GM18508 (cell line): ENCODE measurements at regions not wholly inside any gene's neighbourhood (a gene's known extent, or its start where the extent isn't known, plus 50 kb on each side); places are given as distances from the start of the nearest gene placed in this dataset.
"Not testable (repeated sequence)": the region's sequence is repeated elsewhere in the genome, so short reads cannot be mapped to it uniquely, and the experiment has no call there.

ENCODE experiments used
- ATAC-seq: cut with Tn5 transposase; IDR thresholded peaks from one replicate; pipeline ENCODE4 v1.9.1; 2021; ENCODE audit warnings: moderate number of reproducible peaks; ENCODE audit not compliant: insufficient read depth, unreplicated experiment

- no peak for ATAC-seq
Measured at GRCh38 chr10:124249812-124250432, 156.5 kb upstream of the CHST15 start.

DNA sequence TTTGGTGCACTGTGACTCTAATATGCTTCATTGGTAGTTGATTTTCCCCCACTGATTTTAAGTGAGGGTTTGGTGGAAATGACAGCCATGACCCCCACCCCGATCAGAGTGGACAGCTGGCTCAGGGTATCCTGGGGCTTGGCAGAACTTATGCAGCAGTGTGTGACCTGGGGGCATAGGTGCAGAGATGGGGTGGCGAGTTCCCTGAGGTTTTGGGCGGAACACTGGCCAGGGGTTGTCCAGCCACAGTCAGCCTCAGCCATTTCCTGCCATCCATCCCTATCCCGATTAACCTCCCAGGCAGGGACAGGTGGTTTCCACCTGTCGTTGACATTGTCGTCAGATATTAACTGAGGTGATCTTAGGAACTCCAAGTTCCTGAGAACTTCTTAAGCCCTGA lies 155.8 kb upstream of the CHST15 start:
- no peak for ATAC-seq

DNA sequence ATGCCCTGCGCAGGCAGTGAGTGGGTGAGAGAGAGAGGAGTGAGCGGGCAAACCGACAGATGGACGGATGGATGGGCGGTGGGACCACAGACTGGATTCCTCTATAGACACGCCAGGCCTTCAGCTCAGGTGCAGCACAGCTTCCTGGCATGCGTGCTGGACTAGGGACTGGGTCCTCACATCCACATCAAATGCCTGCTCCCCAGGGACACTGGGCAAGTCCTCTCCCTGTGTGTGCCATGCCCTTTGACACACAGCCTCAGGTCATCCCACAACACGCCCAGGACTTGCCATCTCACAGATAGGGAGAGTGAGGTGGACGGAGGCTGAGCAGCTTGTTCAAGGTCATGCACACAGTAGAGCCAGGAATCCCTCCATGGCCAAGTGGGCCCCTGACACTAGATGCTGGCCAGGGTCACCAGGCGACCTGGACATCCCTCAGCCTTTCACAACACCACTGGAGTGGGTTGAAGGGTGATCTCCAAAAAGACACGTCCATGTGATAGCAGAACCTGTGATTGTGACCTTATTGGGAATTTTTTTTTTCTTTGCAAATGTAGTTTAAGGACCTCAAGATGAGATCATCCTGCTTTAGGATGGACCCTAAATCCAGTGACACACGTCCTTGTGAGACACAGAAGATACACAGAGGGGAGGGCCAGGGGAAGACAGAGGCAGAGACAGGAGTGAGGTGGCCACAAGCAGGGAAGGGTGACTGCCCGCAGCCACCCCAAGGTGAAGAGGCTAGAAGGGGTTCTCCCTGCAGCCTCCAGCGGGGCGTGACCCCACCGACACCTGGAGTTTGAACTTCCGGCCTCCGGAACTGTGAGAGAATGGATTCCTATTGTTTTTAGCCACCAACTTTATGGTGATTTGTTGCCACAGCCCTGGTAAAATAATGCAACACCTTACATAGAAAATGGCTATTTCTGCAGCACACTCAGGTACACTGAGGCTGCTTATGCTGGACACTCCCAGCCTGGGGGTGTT lies 155.0 kb upstream of the CHST15 start:
- ATAC-seq = no peak

- ATAC-seq = no peak
Measured at GRCh38 chr10:124245806-124246440, 152.5 kb upstream of the CHST15 start.

DNA sequence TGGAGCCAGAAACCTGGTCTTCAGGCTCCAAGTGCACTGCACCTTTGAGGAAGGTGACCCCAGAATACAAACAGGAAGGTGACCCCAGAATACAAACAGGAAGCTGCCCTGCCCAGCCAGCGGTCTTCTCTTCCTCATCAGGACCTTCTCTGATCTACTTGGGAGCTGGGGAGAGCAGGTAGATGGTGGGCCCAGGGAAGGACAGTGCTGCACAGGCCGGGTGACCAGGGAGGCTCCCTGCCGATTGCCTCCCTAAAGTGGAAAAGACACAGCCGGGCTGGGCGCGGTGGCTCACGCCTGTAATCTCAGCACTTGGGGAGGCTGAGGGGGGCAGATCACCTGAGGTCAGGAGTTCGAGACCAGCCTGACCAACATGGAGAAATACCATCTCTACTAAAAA lies 151.8 kb upstream of the CHST15 start:
- ATAC-seq = no peak

DNA sequence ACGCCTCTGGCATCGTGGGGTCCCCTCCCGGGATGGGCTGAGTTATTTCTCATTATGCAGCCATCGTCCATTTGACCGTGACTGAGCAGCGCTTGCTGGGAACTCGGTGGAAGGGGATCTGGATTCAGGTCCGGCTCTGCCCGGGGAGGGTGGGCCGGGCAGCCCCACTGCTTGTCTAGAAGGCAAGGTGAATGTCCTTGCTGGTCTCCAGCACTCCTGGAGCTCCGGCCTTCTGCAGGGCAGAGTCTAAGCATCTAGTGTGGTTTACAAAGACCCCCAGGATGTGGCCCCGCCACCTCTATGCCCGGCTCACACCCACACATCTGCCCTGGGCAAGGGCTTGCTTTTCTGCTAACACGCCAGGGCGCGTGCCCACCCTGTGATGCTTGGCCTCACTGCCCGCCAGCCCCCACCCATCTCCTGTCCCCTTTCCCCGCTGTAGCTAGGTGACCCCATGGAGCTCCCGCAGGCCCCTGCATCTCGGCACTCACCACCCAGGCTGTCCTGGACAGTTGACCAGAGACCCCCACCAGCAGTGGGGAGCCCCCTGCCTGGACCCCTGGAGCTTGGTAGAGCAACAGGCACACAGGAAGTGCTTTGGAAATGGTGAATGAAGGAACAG lies 151.0 kb upstream of the CHST15 start:
- ATAC-seq = no peak

DNA sequence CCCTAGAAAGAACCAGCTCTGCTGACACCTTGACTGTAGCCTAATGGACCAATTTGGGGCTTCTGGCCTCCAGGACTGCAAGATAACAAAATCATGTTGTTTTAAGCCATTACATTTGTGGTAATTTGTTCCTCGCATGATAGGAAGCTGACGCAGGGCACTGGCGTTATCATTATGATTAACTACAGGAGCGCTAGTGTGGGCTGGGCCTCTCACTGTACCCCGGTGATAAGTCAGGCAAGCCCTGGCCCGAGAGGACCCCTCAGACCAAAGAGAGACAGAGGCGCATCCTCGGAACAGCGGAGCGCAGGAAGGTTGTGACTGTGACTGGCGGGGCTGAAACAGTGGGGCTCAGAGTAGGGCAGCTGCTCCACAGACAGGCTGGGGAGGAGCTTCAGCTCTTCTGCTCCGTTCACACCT lies 150.3 kb upstream of the CHST15 start:
- ATAC-seq = no peak

- no peak for ATAC-seq
Measured at GRCh38 chr10:124242791-124243190, 149.4 kb upstream of the CHST15 start.

DNA sequence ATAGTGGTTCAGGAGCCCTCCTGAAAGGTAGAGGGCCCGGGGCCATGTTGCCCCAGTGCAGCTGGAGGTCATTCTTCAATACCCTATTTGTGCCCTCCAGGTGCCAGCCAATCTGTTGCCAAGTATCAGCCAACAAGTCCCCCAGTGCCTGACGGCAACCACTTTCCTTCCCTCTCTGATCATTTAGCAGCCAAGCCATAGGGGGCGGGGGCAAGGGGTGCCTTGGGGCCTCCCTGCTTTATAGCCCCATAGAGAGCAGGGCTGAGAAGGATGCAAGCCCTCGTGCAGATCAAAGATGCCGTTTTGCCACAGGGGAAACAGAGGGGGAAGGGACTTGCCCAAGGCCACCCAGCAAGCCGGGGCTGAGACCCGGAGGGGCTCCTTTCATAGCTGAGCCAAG lies 149.0 kb upstream of the CHST15 start:
- no peak for ATAC-seq

DNA sequence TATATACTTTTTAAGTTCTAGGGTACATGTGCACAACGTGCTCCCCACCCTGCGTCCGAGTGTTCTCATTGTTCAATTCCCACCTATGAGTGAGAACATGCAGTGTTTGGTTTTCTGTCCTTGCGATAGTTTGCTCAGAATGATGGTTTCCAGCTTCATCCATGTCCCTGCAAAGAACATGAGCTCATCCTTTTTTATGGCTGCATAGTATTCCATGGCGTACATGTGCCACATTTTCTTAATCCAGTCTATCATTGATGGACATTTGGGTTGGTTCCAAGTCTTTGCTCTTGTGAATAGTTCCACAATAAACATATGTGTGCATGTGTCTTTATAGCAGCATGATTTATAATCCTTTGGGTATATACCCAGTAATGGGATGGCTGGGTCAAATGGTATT lies 148.1 kb upstream of the CHST15 start:
- ATAC-seq = not testable (repeated sequence)

DNA sequence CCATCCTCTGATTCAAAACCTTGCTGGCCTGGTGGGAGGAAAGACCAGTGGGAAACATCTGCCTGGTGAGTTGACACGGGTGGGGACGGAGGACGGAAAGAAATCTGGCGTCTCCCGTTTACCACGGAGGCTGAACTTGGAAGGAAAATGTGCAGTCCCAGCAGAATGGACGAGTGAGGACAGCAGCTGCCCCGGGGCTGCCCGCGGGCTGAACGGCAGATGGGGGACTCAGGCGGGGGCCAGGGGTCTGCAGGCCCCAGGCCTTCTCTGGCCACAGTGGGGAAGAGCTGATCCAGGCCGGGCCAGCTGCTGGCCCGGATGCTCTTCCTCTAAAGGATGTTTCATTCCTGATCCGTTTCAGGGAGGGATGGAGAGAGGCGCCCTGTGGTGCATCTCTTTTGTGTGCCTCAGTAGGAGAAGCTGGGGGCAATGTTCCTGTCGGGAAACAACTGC lies 147.5 kb upstream of the CHST15 start:
- ATAC-seq = no peak

GRCh38 chr10:124239696-124240095 lies 146.3 kb upstream of the CHST15 start:
- ATAC-seq = no peak

DNA sequence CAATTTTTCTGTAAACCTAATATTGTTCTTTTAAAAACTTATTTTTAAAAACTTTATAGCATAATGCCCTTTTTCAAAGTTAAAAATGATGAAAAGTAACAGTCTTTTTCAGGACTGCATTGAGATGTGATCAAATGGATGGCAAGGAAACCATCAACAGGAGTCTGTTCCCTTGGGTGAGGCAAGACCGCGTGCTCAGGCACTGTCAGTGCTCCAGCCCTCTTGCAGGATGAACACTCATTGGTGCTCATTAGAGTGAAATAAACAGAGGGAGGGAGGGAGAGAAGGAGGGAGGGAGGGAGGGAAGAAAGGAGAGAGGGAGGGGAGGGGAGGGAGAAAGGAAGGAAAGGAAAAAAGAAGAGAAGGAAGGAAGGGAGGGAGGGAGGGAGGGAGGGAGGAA lies 145.7 kb upstream of the CHST15 start:
- ATAC-seq = no peak

GRCh38 chr10:124238367-124238766 lies 145.0 kb upstream of the CHST15 start:
- no peak for ATAC-seq

DNA sequence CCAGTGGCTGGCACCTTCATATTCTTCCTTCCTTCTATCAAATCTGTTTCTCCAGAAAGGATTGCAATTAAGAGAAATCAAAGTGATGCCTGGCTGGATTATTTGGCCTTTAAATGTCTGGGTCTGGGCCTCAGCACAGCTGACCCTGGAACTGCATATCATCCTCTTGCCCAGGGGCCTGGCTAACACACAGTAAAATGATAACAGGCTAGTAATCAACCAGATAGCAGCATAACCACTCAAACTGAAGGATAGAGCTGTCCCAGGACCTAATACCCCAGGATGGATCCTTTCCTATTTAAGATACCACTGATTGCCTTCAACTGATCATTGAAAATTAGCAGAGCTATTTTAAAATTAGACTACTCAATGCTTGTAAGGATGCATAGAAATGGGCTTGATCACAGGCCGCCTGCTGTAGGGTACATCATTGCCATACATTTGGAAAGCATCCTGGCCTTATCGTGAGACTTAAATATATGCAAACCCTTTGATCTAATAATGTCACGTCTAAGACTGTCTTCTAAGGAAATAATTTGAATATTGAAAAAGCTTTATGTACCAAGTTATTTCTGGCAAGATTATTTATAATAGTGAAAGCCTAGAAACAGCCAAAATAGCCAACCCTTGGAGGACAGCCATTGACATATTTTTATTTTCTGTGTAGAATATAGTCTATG lies 144.0 kb upstream of the CHST15 start:
- no peak for ATAC-seq

DNA sequence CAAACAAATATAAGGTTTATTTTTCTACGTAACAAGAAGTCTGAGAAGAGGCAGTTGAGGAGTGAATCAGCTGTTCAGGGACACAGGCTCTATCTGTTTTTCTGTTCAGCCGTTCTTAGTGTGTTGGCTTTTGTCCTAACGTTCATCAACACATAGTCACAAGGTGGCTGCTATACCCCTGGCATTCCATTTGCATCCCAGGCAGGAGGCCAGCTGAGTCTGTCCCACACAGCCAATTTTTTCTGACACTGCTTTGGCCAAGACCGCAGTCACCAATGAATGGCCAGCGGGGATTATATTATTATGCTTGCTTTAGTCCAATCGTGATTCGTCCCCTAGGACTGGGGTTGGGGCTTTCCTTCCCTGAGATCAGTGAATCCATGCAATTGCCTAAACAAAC lies 143.4 kb upstream of the CHST15 start:
- no peak for ATAC-seq

- no peak for ATAC-seq
Measured at GRCh38 chr10:124236136-124236535, 142.7 kb upstream of the CHST15 start.

DNA sequence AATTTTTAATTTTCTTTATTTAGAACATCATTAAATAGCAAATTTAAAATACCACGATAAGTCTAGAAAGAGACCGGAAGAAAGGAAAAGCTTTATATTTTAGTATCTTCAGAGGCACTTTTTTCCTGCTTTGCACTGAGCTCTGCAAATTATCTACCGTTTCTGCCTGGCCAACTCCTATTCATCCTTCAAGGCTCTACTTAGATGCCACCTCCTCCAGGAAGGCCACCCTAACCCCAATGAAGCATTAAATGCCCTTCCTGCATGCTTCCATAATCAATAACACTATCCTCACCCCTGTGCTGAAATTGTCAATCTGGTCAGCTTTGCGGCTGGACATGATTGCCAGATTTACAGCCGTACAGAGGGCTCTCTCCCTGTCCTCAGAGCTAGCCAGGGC lies 141.8 kb upstream of the CHST15 start:
- ATAC-seq = no peak

GRCh38 chr10:124233546-124234138 lies 140.2 kb upstream of the CHST15 start:
- ATAC-seq = no peak
